BJ (cell line): ENCODE measurements at regions not wholly inside any gene's neighbourhood (a gene's known extent, or its start where the extent isn't known, plus 50 kb on each side); places are given as distances from the start of the nearest gene placed in this dataset.

Source experiments
- CTCF ChIA-PET: fragments of 350-600 bp; formaldehyde crosslinking; extraction: SDS; loops from one replicate; lab custom pipeline; 2021; ENCODE audit warnings: antibody characterized with exemption, inconsistent platforms; lab: Yijun Ruan, JAX
- POLR2A ChIA-PET: fragments of 300-600 bp; sonication (Branson Sonifier 250); formaldehyde crosslinking; extraction: SDS; loops from one replicate; lab custom pipeline; 2021; ENCODE audit warnings: antibody characterized with exemption; lab: Charles Lee
- DNase-seq: peaks from one replicate; pipeline ENCODE4 v3.0.0-alpha.2; 2011; ENCODE audit warnings: low read depth
- H3K27me3 ChIP-seq: 2 replicates; pipeline ENCODE4 v1.6.0; 2011; ENCODE audit warnings: low read length; ENCODE audit not compliant: control insufficient read depth, insufficient read depth
- H3K36me3 ChIP-seq: 2 replicates; pipeline ENCODE4 v1.5.1; 2011; ENCODE audit warnings: low read length; ENCODE audit not compliant: control insufficient read depth, insufficient read depth
- H3K4me3 ChIP-seq: 2 replicates; pipeline ENCODE4 v1.5.1; 2011; ENCODE audit warnings: low read depth, mild to moderate bottlenecking, control low read depth, low read length
- TF ChIP-seq, protein P1 (sequence below): IDR thresholded peaks from 2 replicates; pipeline ENCODE4 v1.5.1; 2011; ENCODE audit warnings: low read depth, mild to moderate bottlenecking, control low read depth, inconsistent platforms, low read length, moderate library complexity; ENCODE audit not compliant: insufficient read depth

DNA sequence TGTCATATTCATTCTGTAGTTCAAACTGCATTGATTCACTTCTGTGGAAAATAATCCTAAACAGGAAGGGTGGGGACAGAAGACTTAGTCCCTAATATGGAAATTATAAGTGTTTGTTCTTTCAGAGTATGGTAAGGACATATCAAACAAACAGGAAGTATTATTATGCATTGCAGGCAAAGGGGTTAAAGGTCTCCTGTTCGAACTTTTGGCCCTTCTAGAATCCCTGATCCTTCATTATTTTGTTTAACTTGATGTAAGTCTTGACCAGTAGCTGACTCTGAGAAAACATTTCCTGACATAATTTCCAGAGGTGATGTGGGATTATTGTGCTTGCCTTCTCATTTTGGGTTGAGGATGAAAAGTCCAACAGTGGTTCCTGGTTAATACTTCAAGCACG is 215.4 kb upstream of the ADGRL2 start:
- ChIA-PET POLR2A (no interaction called here), CTCF (no interaction called here)
- no peaks in the 10 kb centered on the region for H3K27me3 ChIP-seq
- DNase-seq: no peak
- TF ChIP-seq, protein P1, sequence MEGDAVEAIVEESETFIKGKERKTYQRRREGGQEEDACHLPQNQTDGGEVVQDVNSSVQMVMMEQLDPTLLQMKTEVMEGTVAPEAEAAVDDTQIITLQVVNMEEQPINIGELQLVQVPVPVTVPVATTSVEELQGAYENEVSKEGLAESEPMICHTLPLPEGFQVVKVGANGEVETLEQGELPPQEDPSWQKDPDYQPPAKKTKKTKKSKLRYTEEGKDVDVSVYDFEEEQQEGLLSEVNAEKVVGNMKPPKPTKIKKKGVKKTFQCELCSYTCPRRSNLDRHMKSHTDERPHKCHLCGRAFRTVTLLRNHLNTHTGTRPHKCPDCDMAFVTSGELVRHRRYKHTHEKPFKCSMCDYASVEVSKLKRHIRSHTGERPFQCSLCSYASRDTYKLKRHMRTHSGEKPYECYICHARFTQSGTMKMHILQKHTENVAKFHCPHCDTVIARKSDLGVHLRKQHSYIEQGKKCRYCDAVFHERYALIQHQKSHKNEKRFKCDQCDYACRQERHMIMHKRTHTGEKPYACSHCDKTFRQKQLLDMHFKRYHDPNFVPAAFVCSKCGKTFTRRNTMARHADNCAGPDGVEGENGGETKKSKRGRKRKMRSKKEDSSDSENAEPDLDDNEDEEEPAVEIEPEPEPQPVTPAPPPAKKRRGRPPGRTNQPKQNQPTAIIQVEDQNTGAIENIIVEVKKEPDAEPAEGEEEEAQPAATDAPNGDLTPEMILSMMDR: no peak
- no peak overlapping the region for H3K4me3 ChIP-seq
- H3K36me3 ChIP-seq: no peaks in the 10 kb centered on the region

DNA sequence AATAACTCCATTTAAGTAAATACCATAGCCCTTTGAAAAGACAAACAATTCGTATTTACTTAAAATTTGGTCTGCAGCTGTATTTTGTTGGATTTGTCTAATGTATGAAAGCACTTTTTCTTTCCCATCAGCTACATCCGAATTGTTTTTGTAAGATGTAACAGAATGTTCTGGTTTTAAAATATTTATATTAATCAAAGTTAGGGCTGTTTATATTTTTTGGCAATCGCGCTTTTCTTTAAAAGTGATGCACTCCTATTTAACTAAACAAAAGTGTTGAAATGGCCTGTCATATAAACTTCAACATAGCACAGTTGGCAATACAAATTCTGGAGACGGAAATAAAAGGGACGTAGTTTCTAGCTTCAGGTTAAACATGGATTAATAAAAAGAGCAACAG is 216.3 kb upstream of the ADGRL2 start:
- TF ChIP-seq, protein P1: no peak
- DNase-seq: no peak
- Histone ChIP-seq H3K36me3 (no peaks in the 10 kb centered on the region), H3K27me3 (no peaks in the 10 kb centered on the region), H3K4me3 (no peak overlapping the region)
- ChIA-PET POLR2A (no interaction called here), CTCF (no interaction called here)

GRCh38 chr1:81583878-81584277 is 216.9 kb upstream of the ADGRL2 start:
- DNase-seq: no peak
- no peak overlapping the region for H3K4me3 ChIP-seq
- H3K36me3 ChIP-seq: no peaks in the 10 kb centered on the region
- ChIA-PET POLR2A (no interaction called here), CTCF (no interaction called here)
- TF ChIP-seq, protein P1: no peak
- no peaks in the 10 kb centered on the region for H3K27me3 ChIP-seq

DNA sequence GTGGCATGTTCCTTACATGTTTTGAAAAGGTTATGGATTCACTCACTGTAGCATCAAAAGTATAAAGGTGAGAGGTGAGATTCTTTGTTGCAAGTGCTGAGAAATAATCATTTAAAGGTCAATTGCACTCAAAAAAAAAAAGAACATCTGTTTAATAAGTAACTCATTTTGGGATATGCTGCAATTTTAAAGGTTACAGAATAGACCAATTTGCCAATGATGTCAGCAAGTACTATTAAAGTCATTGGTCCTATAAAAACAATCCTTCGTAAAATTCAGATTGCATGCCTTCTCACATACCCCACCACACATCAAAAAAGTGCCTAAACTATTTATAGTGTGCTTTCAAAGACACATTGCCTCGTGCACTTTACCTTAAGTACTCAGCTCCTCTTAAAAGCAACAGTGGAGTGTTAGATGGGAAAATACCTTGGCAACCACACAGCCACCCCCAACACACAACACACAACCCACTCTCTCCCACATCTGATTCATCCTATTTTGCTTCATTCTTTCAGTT is 218.2 kb upstream of the ADGRL2 start:
- CTCF ChIA-PET: no interaction called here

DNA sequence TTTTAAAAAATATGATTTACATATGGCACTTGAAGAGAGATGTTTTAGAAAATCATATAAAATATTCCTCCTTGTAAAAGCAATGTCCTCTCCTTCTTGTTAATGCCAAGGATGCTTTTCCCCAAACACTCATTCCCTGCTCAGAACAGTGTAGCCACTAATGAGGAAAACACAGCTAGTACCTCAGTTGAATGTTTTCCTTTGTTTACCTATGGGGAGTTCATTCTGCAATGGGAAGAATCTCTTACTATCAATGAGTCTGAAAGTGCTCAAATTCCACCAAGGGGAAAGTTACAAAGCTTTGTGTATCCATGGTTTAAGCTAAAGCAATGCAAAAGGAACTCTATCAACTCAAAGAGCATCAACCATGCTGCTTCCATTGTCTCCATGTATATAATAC is 221.9 kb upstream of the ADGRL2 start:
- DNase-seq: no peak
- H3K36me3 ChIP-seq: no peaks in the 10 kb centered on the region
- CTCF ChIA-PET: interaction anchor here (0.6 kb wide), 1 partner anchor 688 kb away, joined by 3 read pairs; no protein-coding TSS in a partner anchor
- TF ChIP-seq, protein P1: no peak
- no peaks in the 10 kb centered on the region for H3K27me3 ChIP-seq
- H3K4me3 ChIP-seq: no peak overlapping the region
- POLR2A ChIA-PET: no interaction called here

More for the DNA sequence above, 218.2 kb upstream of the ADGRL2 start:
- H3K36me3 ChIP-seq: no peaks in the 10 kb centered on the region
- DNase-seq: peak; percentile 6
- no peak overlapping the region for H3K4me3 ChIP-seq
- H3K27me3 ChIP-seq: no peaks in the 10 kb centered on the region
- TF ChIP-seq, protein P1: no peak
- POLR2A ChIA-PET: no interaction called here
